GM12878 (cell line): ENCODE measurements at regions not wholly inside any gene's neighbourhood (a gene's known extent, or its start where the extent isn't known, plus 50 kb on each side); places are given as distances from the start of the nearest gene placed in this dataset.

ENCODE experiments used
- ATAC-seq: fragments of 200-7000 bp; cut with Tn5 transposase; 3 replicates; pipeline ENCODE4 v1.9.1; 2020; ENCODE audit warnings: mild to moderate bottlenecking, moderate library complexity
- BruUV-seq: library from RNA; stranded (reverse); fragments of 400-500 nt; replicated peaks from 2 replicates; lab custom pipeline; 2021; lab: Mats Ljungman, UMichigan
- CTCF ChIA-PET: fragments of 300-600 bp; sonication (Branson Sonifier 250); formaldehyde crosslinking; extraction: SDS; loops from one replicate; lab custom pipeline; 2021; ENCODE audit warnings: inconsistent platforms; lab: Yijun Ruan, JAX
- POLR2A ChIA-PET: fragments of 350-600 bp; formaldehyde crosslinking; extraction: SDS; loops from one replicate; lab custom pipeline; 2021; ENCODE audit warnings: inconsistent platforms; lab: Charles Lee
- RAD21 ChIA-PET: fragments of 300-600 bp; sonication (Branson Sonifier 250); formaldehyde crosslinking; loops from one replicate; lab custom pipeline; 2023; ENCODE audit warnings: antibody characterized with exemption; ENCODE audit not compliant: unreplicated experiment; lab: Charles Lee
- SMC1A ChIA-PET: fragments of 300-600 bp; sonication (Branson Sonifier 250); formaldehyde crosslinking; loops from one replicate; lab custom pipeline; 2023; ENCODE audit not compliant: unreplicated experiment, uncharacterized antibody; lab: Charles Lee
- DNase-seq: peaks from one replicate; pipeline ENCODE4 v3.0.0-alpha.2; 2011; ENCODE audit warnings: low read depth, low spot score
- FAIRE-seq: peaks from 3 replicates; lab custom pipeline; 2011; peaks lifted over from hg19 to GRCh38; lab: Jason Lieb, UNC
- H2AFZ ChIP-seq: 2 replicates; pipeline ENCODE4 v1.6.0; 2011; ENCODE audit warnings: low read depth, low read length, control low read depth; ENCODE audit not compliant: control insufficient read depth
- H3K27ac ChIP-seq: 2 replicates; pipeline ENCODE4 v1.5.1; 2011; ENCODE audit warnings: control low read depth; ENCODE audit not compliant: control insufficient read depth, insufficient read depth
- H3K27me3 ChIP-seq, 2 experiments: replicated peaks in 1 of 2; 2 replicates each; pipeline versions ENCODE4 v1.6.0 to v1.6.1; 2011; ENCODE audit warnings: low read length in 1 of 2; ENCODE audit not compliant: control insufficient read depth in 2 of 2, insufficient read depth in 2 of 2
- H3K36me3 ChIP-seq, 2 experiments: 2 replicates each; pipeline ENCODE4 v1.5.1; 2011; ENCODE audit warnings: low read length in 1 of 2; ENCODE audit not compliant: control insufficient read depth in 2 of 2, insufficient read depth in 2 of 2
- H3K4me1 ChIP-seq: 2 replicates; pipeline ENCODE4 v1.6.1; 2011; ENCODE audit warnings: mild to moderate bottlenecking, low read length, moderate library complexity, mixed read lengths; ENCODE audit not compliant: control insufficient read depth, insufficient read depth
- H3K4me2 ChIP-seq: 2 replicates; pipeline ENCODE4 v1.6.0; 2011; ENCODE audit warnings: control low read depth; ENCODE audit not compliant: control insufficient read depth, insufficient read depth
- H3K4me3 ChIP-seq: fragments of 200-600 bp; sonication (generic); 2 replicates; pipeline ENCODE4 v1.5.1; 2016
- H3K79me2 ChIP-seq: 2 replicates; pipeline ENCODE4 v1.6.0; 2011; ENCODE audit warnings: low read length; ENCODE audit not compliant: control insufficient read depth, insufficient read depth
- H3K9ac ChIP-seq: 2 replicates; pipeline ENCODE4 v1.8.0; 2011; ENCODE audit warnings: low read length, control low read depth, mixed read lengths; ENCODE audit not compliant: control insufficient read depth, insufficient read depth
- H3K9me3 ChIP-seq: replicated peaks from 3 replicates; pipeline ENCODE4 v1.5.1; 2011; ENCODE audit warnings: mild to moderate bottlenecking, low read length; ENCODE audit not compliant: control insufficient read depth, insufficient read depth
- H4K20me1 ChIP-seq: 2 replicates; pipeline ENCODE4 v1.6.0; 2011; ENCODE audit not compliant: control insufficient read depth, insufficient read depth
- JUNB ChIP-seq: IDR thresholded peaks from 2 replicates; pipeline ENCODE4 v1.6.1; 2016; ENCODE audit warnings: antibody characterized with exemption, mild to moderate bottlenecking
- TARDBP ChIP-seq: IDR thresholded peaks from 2 replicates; pipeline ENCODE4 v1.6.1; 2016; ENCODE audit warnings: borderline replicate concordance
- ZNF24 ChIP-seq: fragments of 450-650 bp; IDR thresholded peaks from 2 replicates; pipeline ENCODE4 v1.6.1; 2017; ENCODE audit warnings: antibody characterized with exemption, mild to moderate bottlenecking
- ZNF622 ChIP-seq: fragments of 450-650 bp; IDR thresholded peaks from 2 replicates; pipeline ENCODE4 v1.6.1; 2017; ENCODE audit warnings: mild to moderate bottlenecking, inconsistent platforms
- WGBS: methylation state at CpG from one replicate; pipeline ENCODE4 v1.1.6; 2016; ENCODE audit warnings: low lambda C conversion rate; ENCODE audit not compliant: insufficient replicate concordance, insufficient coverage; ENCODE audit errors: missing lambda C conversion rate; 5-methylcytosine and 5-hydroxymethylcytosine counted together
- in situ Hi-C: fragments of 300-500 bp; cut with MboI; formaldehyde crosslinking; loops from 9 replicates; pipeline ENCODE4 v1.14.3; 2018; ENCODE audit warnings: mixed read lengths
- intact Hi-C: fragments of 100-400 bp; cut with micrococcal nuclease; formaldehyde crosslinking; loops from one replicate; pipeline ENCODE4 v1.14.2; 2022; ENCODE audit not compliant: unreplicated experiment
- TF ChIP-seq, protein P1 (sequence below): fragments of 450-650 bp; IDR thresholded peaks from 2 replicates; pipeline ENCODE4 v1.6.1; 2017; ENCODE audit warnings: mild to moderate bottlenecking, moderate library complexity
- TF ChIP-seq, protein P2 (sequence below): fragments of 450-650 bp; IDR thresholded peaks from 2 replicates; pipeline ENCODE4 v1.6.1; 2018; ENCODE audit warnings: mild to moderate bottlenecking, low read depth, moderate library complexity; ENCODE audit not compliant: partially characterized antibody
- TF ChIP-seq, protein P3 (sequence below): fragments of 450-650 bp; IDR thresholded peaks from 2 replicates; pipeline ENCODE4 v1.6.1; 2018; ENCODE audit warnings: borderline replicate concordance, mild to moderate bottlenecking; ENCODE audit not compliant: partially characterized antibody

DNA sequence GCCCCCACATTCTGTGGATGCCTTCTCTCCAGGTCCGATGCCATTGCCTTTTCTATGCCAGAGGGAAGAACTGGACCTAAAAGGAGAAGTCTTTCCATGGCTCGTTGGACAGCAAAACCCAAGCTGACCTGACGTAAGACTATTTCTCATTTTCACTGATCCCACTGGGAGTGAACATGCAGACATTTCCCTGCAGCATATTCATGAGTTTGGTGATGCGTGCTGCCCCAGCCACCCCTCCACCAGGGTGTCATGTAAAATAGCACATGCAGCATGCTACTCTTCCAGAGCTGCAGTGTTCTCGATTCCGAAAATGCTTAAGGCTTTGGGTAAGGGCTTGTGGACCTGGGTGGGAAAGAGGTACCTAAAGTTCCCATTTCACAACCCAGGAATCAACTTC lies 221.2 kb downstream of the UXS1 start:
- no peaks in the 10 kb centered on the region for H4K20me1 ChIP-seq
- H3K9ac ChIP-seq: no peak overlapping the region
- ChIA-PET SMC1A (interaction anchor here (1.0 kb wide), 1 partner anchor 50 kb away, joined by 4 read pairs; no protein-coding TSS in a partner anchor), CTCF (interaction anchor here (0.7 kb wide), 1 partner anchor 563 kb away, joined by 3 read pairs; no protein-coding TSS in a partner anchor), RAD21 (no interaction called here), POLR2A (no interaction called here)
- H3K4me1 ChIP-seq: no peaks in the 10 kb centered on the region
- in situ Hi-C loops: no loop called here
- DNase-seq (no peak), FAIRE-seq (no peak), ATAC-seq (no peak)
- no peak overlapping the region for H2AFZ ChIP-seq
- intact Hi-C loops: no loop called here
- WGBS: 62% methylated on average over 6 of the region's 6 CpGs
- TF ChIP-seq, protein P1, sequence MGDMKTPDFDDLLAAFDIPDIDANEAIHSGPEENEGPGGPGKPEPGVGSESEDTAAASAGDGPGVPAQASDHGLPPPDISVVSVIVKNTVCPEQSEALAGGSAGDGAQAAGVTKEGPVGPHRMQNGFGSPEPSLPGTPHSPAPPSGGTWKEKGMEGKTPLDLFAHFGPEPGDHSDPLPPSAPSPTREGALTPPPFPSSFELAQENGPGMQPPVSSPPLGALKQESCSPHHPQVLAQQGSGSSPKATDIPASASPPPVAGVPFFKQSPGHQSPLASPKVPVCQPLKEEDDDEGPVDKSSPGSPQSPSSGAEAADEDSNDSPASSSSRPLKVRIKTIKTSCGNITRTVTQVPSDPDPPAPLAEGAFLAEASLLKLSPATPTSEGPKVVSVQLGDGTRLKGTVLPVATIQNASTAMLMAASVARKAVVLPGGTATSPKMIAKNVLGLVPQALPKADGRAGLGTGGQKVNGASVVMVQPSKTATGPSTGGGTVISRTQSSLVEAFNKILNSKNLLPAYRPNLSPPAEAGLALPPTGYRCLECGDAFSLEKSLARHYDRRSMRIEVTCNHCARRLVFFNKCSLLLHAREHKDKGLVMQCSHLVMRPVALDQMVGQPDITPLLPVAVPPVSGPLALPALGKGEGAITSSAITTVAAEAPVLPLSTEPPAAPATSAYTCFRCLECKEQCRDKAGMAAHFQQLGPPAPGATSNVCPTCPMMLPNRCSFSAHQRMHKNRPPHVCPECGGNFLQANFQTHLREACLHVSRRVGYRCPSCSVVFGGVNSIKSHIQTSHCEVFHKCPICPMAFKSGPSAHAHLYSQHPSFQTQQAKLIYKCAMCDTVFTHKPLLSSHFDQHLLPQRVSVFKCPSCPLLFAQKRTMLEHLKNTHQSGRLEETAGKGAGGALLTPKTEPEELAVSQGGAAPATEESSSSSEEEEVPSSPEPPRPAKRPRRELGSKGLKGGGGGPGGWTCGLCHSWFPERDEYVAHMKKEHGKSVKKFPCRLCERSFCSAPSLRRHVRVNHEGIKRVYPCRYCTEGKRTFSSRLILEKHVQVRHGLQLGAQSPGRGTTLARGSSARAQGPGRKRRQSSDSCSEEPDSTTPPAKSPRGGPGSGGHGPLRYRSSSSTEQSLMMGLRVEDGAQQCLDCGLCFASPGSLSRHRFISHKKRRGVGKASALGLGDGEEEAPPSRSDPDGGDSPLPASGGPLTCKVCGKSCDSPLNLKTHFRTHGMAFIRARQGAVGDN: no peak
- TF ChIP-seq ZNF24 (no peak), JUNB (no peak)
- H3K4me3 ChIP-seq: no peak overlapping the region
- no peaks in the 10 kb centered on the region; the same call in 1 of the 3 replicates for H3K9me3 ChIP-seq
- no TSS peak for BruUV-seq
- no peak overlapping the region for H3K27ac ChIP-seq
- H3K4me2 ChIP-seq: no peak overlapping the region
- H3K79me2 ChIP-seq: no peaks in the 10 kb centered on the region
- H3K27me3 ChIP-seq: no peaks in the 10 kb centered on the region; a peak in 1 of 4 replicates
- H3K36me3 ChIP-seq: no peaks in the 10 kb centered on the region

DNA sequence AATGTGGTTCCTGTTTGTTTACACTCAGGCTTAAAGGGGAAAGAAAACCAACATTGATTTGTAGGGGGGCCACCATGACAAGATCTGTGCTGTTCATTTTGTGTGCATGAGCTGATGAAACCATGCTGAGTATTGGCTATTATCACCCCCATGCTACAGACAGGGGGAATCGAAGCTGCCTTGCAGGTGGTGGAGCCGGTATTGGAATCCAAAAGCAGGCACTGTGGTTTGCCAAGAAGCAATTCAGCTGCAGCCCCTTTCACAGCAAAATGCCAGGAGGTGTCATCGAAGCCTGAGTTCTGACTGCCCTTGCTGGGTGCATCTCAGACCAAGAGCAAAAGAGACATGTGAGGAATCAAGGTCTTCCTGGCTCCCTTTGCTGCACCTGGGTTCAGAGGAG lies 221.9 kb downstream of the UXS1 start:
- no peaks in the 10 kb centered on the region for H3K79me2 ChIP-seq
- no peak for DNase-seq
- no peak for ATAC-seq
- H4K20me1 ChIP-seq: no peaks in the 10 kb centered on the region
- intact Hi-C loops (no loop called here), in situ Hi-C loops (no loop called here)
- no peak overlapping the region for H3K4me2 ChIP-seq
- no peaks in the 10 kb centered on the region for H3K36me3 ChIP-seq
- no peak overlapping the region for H3K27ac ChIP-seq
- no peaks in the 10 kb centered on the region; a peak in 1 of 4 replicates for H3K27me3 ChIP-seq
- no peak overlapping the region for H3K4me3 ChIP-seq
- ChIA-PET POLR2A (no interaction called here), CTCF (no interaction called here), SMC1A (interaction anchor here (0.7 to 1.0 kb wide), 2 partner anchors 49 to 223 kb away, joined by 4 read pairs; no protein-coding TSS in a partner anchor), RAD21 (no interaction called here)
- no peaks in the 10 kb centered on the region for H3K4me1 ChIP-seq
- no peak overlapping the region for H2AFZ ChIP-seq
- no TSS peak for BruUV-seq
- H3K9ac ChIP-seq: no peak overlapping the region
- H3K9me3 ChIP-seq: no peaks in the 10 kb centered on the region; the same call in 1 of the 3 replicates
- 0% methylated on average over 3 of the region's 3 CpGs for WGBS
- no peak for FAIRE-seq
- TF ChIP-seq, protein P2, sequence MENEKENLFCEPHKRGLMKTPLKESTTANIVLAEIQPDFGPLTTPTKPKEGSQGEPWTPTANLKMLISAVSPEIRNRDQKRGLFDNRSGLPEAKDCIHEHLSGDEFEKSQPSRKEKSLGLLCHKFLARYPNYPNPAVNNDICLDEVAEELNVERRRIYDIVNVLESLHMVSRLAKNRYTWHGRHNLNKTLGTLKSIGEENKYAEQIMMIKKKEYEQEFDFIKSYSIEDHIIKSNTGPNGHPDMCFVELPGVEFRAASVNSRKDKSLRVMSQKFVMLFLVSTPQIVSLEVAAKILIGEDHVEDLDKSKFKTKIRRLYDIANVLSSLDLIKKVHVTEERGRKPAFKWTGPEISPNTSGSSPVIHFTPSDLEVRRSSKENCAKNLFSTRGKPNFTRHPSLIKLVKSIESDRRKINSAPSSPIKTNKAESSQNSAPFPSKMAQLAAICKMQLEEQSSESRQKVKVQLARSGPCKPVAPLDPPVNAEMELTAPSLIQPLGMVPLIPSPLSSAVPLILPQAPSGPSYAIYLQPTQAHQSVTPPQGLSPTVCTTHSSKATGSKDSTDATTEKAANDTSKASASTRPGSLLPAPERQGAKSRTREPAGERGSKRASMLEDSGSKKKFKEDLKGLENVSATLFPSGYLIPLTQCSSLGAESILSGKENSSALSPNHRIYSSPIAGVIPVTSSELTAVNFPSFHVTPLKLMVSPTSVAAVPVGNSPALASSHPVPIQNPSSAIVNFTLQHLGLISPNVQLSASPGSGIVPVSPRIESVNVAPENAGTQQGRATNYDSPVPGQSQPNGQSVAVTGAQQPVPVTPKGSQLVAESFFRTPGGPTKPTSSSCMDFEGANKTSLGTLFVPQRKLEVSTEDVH: no peak
- TF ChIP-seq ZNF622 (no peak), TARDBP (no peak)
- TF ChIP-seq, protein P3, sequence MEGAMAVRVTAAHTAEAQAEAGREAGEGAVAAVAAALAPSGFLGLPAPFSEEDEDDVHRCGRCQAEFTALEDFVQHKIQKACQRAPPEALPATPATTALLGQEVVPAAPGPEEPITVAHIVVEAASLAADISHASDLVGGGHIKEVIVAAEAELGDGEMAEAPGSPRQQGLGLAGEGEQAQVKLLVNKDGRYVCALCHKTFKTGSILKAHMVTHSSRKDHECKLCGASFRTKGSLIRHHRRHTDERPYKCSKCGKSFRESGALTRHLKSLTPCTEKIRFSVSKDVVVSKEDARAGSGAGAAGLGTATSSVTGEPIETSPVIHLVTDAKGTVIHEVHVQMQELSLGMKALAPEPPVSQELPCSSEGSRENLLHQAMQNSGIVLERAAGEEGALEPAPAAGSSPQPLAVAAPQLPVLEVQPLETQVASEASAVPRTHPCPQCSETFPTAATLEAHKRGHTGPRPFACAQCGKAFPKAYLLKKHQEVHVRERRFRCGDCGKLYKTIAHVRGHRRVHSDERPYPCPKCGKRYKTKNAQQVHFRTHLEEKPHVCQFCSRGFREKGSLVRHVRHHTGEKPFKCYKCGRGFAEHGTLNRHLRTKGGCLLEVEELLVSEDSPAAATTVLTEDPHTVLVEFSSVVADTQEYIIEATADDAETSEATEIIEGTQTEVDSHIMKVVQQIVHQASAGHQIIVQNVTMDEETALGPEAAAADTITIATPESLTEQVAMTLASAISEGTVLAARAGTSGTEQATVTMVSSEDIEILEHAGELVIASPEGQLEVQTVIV: no peak
